22Rv1 (cell line): ENCODE measurements at regions not wholly inside any gene's neighbourhood (a gene's known extent, or its start where the extent isn't known, plus 50 kb on each side); places are given as distances from the start of the nearest gene placed in this dataset.

Source experiments
- H3K27ac ChIP-seq: fragments of 450-650 bp; 2 replicates; pipeline ENCODE4 v1.5.1; 2017
- ZFX ChIP-seq: fragments of 450-650 bp; IDR thresholded peaks from 2 replicates; pipeline ENCODE4 v1.6.1; 2017; ENCODE audit warnings: antibody characterized with exemption, borderline replicate concordance
- TF ChIP-seq, protein P1 (sequence below): fragments of 450-650 bp; IDR thresholded peaks from 2 replicates; pipeline ENCODE4 v1.5.1; 2017; ENCODE audit warnings: mild to moderate bottlenecking

DNA sequence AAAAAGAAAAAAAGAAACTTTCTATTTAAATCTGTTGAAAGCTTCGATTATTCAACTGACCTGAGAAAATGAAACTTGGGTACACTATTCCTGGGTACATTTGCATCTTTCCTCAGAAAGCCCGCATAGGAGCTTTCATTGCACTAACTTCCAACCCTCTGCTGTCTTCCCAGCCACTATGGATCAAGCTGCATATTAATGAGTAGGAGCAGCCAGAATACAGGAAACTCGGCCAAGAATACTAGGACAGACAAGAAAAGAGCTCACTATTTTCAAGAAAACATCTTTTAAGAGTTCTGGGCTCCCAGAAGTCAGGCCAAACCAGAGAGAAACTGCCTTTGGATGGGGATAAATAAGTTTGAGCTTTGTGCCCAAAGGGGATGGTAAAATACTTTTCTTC, 135.0 kb upstream of the CCDC28A start:
- TF ChIP-seq, protein P1, sequence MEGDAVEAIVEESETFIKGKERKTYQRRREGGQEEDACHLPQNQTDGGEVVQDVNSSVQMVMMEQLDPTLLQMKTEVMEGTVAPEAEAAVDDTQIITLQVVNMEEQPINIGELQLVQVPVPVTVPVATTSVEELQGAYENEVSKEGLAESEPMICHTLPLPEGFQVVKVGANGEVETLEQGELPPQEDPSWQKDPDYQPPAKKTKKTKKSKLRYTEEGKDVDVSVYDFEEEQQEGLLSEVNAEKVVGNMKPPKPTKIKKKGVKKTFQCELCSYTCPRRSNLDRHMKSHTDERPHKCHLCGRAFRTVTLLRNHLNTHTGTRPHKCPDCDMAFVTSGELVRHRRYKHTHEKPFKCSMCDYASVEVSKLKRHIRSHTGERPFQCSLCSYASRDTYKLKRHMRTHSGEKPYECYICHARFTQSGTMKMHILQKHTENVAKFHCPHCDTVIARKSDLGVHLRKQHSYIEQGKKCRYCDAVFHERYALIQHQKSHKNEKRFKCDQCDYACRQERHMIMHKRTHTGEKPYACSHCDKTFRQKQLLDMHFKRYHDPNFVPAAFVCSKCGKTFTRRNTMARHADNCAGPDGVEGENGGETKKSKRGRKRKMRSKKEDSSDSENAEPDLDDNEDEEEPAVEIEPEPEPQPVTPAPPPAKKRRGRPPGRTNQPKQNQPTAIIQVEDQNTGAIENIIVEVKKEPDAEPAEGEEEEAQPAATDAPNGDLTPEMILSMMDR = no peak
- no peak for TF ChIP-seq ZFX

DNA sequence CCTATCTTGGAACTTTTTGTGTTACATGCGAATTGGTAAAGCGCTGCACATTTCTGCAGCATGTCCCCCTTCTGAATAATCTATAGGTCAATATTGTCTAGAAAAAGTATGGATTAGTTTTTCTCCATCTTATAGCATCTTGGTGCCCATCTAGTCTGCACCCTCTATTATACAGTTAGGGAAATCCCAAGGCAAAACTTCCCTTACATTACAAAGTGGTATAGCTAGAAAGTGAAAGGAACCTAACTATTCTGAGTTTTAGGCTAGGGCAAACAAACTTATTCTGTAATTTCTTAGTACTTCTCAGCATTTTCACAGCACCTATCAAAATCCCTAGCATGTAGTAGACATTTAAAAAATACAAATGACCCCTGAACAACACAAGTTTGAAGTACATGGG, 133.5 kb upstream of the CCDC28A start:
- no peak overlapping the region for H3K27ac ChIP-seq
- no peak for TF ChIP-seq ZFX
- TF ChIP-seq, protein P1 = no peak

More for the DNA sequence above, 135.0 kb upstream of the CCDC28A start:
- H3K27ac ChIP-seq = no peak overlapping the region

DNA sequence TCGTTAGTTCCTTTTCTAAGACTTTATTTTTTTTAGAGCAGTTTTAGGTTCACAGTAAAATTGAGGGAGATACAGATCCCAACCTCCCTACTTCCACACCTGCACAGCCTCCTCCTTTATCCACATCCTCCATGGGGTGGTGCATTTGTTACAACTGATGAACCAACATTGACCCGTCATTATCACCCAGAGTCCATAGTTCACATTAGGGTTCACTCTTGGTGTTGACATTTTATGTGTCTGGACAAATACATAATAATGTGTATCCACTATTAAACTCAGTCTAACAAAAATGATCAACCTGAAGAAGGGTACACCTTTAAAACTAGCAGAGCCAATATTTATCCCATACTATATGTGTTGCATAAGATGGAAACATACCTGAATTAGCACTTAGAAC, 130.4 kb upstream of the CCDC28A start:
- TF ChIP-seq, protein P1 = no peak
- TF ChIP-seq ZFX = no peak
- H3K27ac ChIP-seq = no peak overlapping the region

DNA sequence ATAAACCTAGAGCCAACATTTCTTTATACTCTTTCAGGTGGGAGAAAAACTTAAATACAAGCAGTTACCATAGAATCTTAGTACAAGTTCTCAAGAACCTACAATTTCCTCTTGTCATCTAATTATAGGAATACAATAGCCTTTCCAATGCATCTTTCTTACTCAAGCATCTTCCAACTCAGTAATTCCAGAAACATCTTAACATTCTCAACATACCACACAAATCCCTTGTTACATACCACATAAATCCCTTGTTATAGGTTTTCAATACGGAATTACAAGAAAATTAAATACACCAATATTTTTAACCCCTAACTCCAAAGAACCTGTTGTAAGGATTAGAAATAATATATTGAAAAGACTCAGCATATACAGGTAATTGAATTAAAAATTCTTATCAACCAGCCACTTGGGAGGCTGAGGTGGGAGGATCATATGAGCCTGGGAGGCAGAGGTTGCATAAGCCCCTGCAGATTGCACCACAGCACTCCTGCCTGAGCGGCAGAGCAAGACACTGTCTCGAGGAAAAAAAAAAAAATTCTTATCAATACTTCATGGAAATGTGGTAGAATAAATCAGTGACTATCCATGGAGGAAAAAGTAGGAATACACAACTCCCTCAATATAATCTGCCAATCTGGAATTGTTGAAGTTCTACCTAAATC, 127.5 kb upstream of the CCDC28A start:
- TF ChIP-seq ZFX = no peak
- TF ChIP-seq, protein P1 = no peak
- H3K27ac ChIP-seq = no peak overlapping the region

DNA sequence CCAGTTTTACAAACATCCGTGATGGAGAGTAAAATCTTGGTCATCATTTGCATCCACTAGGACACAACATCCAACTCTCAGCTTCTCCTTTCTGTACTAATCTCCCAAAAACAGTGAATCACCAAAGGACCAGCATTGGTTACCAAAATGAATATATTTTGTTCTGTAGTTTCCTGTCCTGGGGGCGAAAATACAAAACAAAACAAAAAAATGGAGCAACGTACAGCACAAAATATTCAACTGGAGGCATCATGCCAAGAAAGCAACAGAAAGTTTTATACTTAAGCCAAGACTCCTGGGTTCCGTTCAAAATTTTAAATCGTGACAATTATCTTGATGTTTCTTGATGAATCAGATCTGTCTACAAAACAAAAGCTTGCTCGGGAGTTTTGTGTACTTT, 126.6 kb upstream of the CCDC28A start:
- no peak for TF ChIP-seq ZFX
- TF ChIP-seq, protein P1 = no peak
- H3K27ac ChIP-seq = no peak overlapping the region

DNA sequence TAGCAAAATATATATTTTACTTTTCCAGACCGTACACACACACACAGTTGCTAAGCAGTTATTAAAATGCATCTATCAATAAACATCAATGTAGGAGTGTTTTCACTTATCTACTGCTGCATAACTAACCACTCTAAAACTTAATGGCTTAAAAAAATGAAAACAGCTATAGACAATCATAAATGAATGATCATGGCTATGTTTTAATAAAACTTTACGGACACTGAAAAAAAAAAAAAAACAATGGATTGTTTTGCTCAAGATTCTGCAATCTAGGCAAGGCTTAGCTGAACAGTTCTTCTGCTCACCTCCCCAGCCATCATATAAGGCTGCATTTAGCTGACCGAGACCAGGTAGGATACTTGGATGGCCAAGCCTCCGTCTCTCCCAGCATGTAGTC, 125.4 kb upstream of the CCDC28A start:
- no peak overlapping the region for H3K27ac ChIP-seq
- no peak for TF ChIP-seq ZFX
- TF ChIP-seq, protein P1 = no peak

DNA sequence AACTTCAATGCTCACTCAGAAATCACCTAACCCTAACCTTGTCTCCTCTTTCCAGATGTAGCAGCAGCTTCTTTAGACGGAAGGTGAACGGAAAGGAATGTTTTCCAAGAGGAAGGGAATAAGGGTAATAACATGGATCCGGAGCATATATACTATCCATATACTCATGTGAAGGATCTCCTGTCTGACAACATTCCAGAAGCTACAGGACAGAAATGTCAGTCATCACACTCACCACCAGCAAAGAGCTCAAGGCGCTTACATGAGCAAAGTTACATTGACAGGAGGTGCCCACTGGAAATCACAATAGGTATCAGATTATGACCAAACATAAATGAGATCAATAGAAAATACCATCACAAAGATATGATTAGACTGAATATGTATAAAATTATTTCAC, 122.1 kb upstream of the CCDC28A start:
- TF ChIP-seq ZFX = no peak
- TF ChIP-seq, protein P1 = no peak
- no peak overlapping the region for H3K27ac ChIP-seq
